ENCODE measurements at regions not wholly inside any gene's neighbourhood (a gene's known extent, or its start where the extent isn't known, plus 50 kb on each side); places are given as distances from the start of the nearest gene placed in this dataset.

GRCh38 chr11:28871090-28871489, 762.9 kb downstream of the METTL15 start:
- DNase-seq: no peak

GRCh38 chr11:28863422-28863821, 755.2 kb downstream of the METTL15 start:
- no peak for DNase-seq

GRCh38 chr11:28860893-28861292, 752.7 kb downstream of the METTL15 start:
- DNase-seq: no peak

GRCh38 chr11:28858076-28858475, 749.9 kb downstream of the METTL15 start:
- DNase-seq: no peak

- DNase-seq: no peak
These were observed 740.9 kb downstream of the METTL15 start for GRCh38 chr11:28849053-28849452.

- DNase-seq: no peak
These were observed 734.5 kb downstream of the METTL15 start for GRCh38 chr11:28842716-28843115.

GRCh38 chr11:28838741-28839140, 730.6 kb downstream of the METTL15 start:
- no peak for DNase-seq

- no peak for DNase-seq
These were observed 729.4 kb downstream of the METTL15 start for GRCh38 chr11:28837599-28837998.

GRCh38 chr11:28836285-28837081, 728.3 kb downstream of the METTL15 start:
- DNase-seq: no peak

GRCh38 chr11:28835790-28836189, 727.6 kb downstream of the METTL15 start:
- no peak for DNase-seq

GRCh38 chr11:28835317-28835716, 727.1 kb downstream of the METTL15 start:
- no peak for DNase-seq

GRCh38 chr11:28834877-28835276, 726.7 kb downstream of the METTL15 start:
- no peak for DNase-seq

- no peak for DNase-seq
These were observed 725.5 kb downstream of the METTL15 start for GRCh38 chr11:28833670-28834069.

GRCh38 chr11:28833169-28833568, 725.0 kb downstream of the METTL15 start:
- no peak for DNase-seq

GRCh38 chr11:28826807-28827206, 718.6 kb downstream of the METTL15 start:
- no peak for DNase-seq

GRCh38 chr11:28822576-28822975, 714.4 kb downstream of the METTL15 start:
- no peak for DNase-seq

- DNase-seq: no peak
These were observed 712.3 kb downstream of the METTL15 start for GRCh38 chr11:28820296-28820989.

- DNase-seq: no peak
These were observed 711.6 kb downstream of the METTL15 start for GRCh38 chr11:28819741-28820140.

- DNase-seq: no peak
These were observed 706.9 kb downstream of the METTL15 start for GRCh38 chr11:28815110-28815509.

- DNase-seq: no peak
These were observed 700.6 kb downstream of the METTL15 start for GRCh38 chr11:28808771-28809170.

GRCh38 chr11:28799316-28799715, 691.1 kb downstream of the METTL15 start:
- no peak for DNase-seq

GRCh38 chr11:28798286-28798685, 690.1 kb downstream of the METTL15 start:
- DNase-seq: no peak

GRCh38 chr11:28797536-28797935, 689.3 kb downstream of the METTL15 start:
- DNase-seq: no peak

GRCh38 chr11:28794405-28794804, 686.2 kb downstream of the METTL15 start:
- DNase-seq: no peak
